Thyroid gland (tissue), 4 donors: ENCODE measurements at regions not wholly inside any gene's neighbourhood (a gene's known extent, or its start where the extent isn't known, plus 50 kb on each side); places are given as distances from the start of the nearest gene placed in this dataset.

Source experiments
- DNase-seq, 2 donors: peaks; one replicate each; pipeline ENCODE4 v3.0.0-alpha.2; 2019
- H3K27ac ChIP-seq, 3 donors: fragments of 200-600 bp; sonication (generic); 1 replicate in 2 of 3; 2 replicates in 1 of 3; pipeline ENCODE4 v1.5.1; 2016 to 2019; ENCODE audit warnings: mild to moderate bottlenecking in 1 of 3, moderate library complexity in 1 of 3
- H3K27me3 ChIP-seq: fragments of 200-600 bp; sonication (generic); one replicate; pipeline ENCODE4 v1.5.1; 2019
- H3K36me3 ChIP-seq, 2 donors: fragments of 200-600 bp; sonication (generic); one replicate each; pipeline ENCODE4 v1.5.1; 2016 to 2019
- H3K4me1 ChIP-seq, 2 donors: fragments of 200-600 bp; sonication (generic); one replicate each; pipeline ENCODE4 v1.5.1; 2017 to 2019
- H3K4me3 ChIP-seq, 3 donors: fragments of 200-600 bp; sonication (generic); replicated peaks in 1 of 3; 1 replicate in 2 of 3; 2 replicates in 1 of 3; pipeline ENCODE4 v1.5.1; 2016; ENCODE audit warnings: mild to moderate bottlenecking in 1 of 3
- H3K9me3 ChIP-seq: fragments of 200-600 bp; sonication (generic); one replicate; pipeline ENCODE4 v1.5.1; 2017
- CTCF ChIP-seq, 6 experiments: fragments of 200-600 bp in 3 of 6; fragments of 450-650 bp in 3 of 6; sonication (generic) in 3 of 6; IDR thresholded peaks; one replicate each; pipeline ENCODE4 v1.5.1; 2016 to 2019; ENCODE audit warnings: antibody characterized with exemption in 6 of 6, mild to moderate bottlenecking in 2 of 6, inconsistent platforms in 1 of 6, moderate library complexity in 1 of 6
- POLR2A ChIP-seq, 2 donors: fragments of 450-650 bp; IDR thresholded peaks; one replicate each; pipeline ENCODE4 v1.6.1; 2017; ENCODE audit warnings: antibody characterized with exemption in 2 of 2, mild to moderate bottlenecking in 2 of 2, moderate library complexity in 1 of 2
- WGBS, 2 donors: methylation state at CpG; one replicate each; pipeline ENCODE4 v1.1.5; 2017; 5-methylcytosine and 5-hydroxymethylcytosine counted together
- intact Hi-C: fragments of 100-400 bp; cut with DNase I; formaldehyde crosslinking; loops from one replicate; pipeline ENCODE4 v1.15.1; 2023

DNA sequence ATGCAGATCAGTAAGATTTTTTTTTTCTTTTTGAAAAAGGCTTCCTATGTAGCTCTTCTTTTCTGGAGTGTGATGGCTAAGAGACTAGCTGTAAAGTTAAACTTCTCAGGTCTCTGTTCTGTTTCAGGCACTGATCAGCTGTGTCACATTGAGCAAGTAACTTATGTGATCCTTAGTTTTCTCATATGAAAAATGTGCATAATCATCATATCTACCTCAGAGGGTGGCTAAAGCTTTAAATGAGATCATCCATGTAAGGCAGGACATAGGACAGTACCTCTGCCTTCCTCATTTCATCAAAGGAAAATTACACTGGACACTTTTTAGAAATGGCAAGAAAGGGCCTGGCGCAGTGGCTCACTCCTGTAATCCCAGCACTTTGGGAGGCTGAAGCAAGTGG is 235.9 kb upstream of the TYRP1 start:
- intact Hi-C loops = no loop called here
- TF ChIP-seq CTCF (IDR thresholded peaks at IDR 0.05) (no peak), POLR2A (IDR thresholded peaks at IDR 0.05) (no peak)
- Histone ChIP-seq H3K27ac (no peak overlapping the region), H3K4me3 (no peak overlapping the region), H3K36me3 (no peaks in the 10 kb centered on the region), H3K9me3 (no peaks in the 10 kb centered on the region), H3K4me1 (peaks cover 0 to 3% of the 10 kb centered on the region in 2 donors), H3K27me3 (no peaks in the 10 kb centered on the region)
- DNase-seq = no peak
- 88 to 100% methylated on average over 1 of the region's 1 CpG for WGBS, 2 donors

DNA sequence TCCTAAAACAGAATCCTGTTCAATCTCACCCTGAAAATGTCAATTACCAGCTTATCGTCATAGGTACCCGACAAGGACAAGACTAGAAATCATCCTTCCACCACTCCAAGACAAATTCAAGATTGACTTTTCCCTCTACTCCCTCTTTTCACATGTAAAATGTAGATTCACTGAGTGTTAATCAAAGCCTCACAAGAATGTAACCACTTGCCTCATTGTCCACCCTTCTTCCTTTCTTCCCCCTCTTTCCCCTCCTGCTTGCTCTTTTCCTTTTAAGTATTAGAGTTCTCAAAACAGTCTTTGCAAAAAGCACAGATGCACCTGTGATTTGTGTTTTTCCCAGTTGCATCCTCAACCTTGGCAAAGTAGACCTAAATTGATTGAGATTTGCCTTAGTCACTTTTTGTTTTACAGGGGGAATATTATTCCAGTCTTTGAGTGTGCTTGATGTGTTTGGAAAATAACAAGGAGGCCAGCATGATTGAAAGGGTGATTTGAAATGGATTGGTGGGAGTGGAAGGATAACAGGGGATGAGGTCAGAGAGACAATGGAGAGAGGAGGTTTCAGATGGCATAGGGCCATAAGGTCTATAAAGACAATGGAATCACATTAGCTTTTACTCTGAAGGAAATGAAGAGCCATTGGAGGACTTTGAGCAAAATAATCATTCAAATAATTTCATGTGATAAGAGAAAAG is 231.3 kb upstream of the TYRP1 start:
- Histone ChIP-seq H3K36me3 (no peaks in the 10 kb centered on the region), H3K4me1 (peaks cover 0 to 12% of the 10 kb centered on the region in 2 donors), H3K27me3 (no peaks in the 10 kb centered on the region), H3K27ac (peak overlapping the region in 1 of 3 donors; percentile 14), H3K4me3 (no peak overlapping the region), H3K9me3 (no peaks in the 10 kb centered on the region)
- DNase-seq = no peak
- 92 to 93% methylated on average over 2 of the region's 2 CpGs for WGBS, 2 donors
- no peak for TF ChIP-seq POLR2A (IDR thresholded peaks at IDR 0.05)
- TF ChIP-seq CTCF (IDR thresholded peaks at IDR 0.05) = no peak
- intact Hi-C loops = no loop called here

- intact Hi-C loops = no loop called here
- no peak overlapping the region for H3K27ac ChIP-seq
- H3K27me3 ChIP-seq = no peaks in the 10 kb centered on the region
- no peaks in the 10 kb centered on the region for H3K9me3 ChIP-seq
- peaks cover 0 to 12% of the 10 kb centered on the region in 2 donors for H3K4me1 ChIP-seq
- H3K36me3 ChIP-seq = no peaks in the 10 kb centered on the region
- no peak for DNase-seq
- H3K4me3 ChIP-seq = no peak overlapping the region
- TF ChIP-seq CTCF (IDR thresholded peaks at IDR 0.05) = no peak
- no peak for TF ChIP-seq POLR2A (IDR thresholded peaks at IDR 0.05)
Measured at GRCh38 chr9:12462861-12463260, 230.3 kb upstream of the TYRP1 start.

GRCh38 chr9:12463641-12464040 is 229.5 kb upstream of the TYRP1 start:
- intact Hi-C loops = no loop called here
- DNase-seq = no peak
- Histone ChIP-seq H3K27ac (no peak overlapping the region), H3K4me1 (peaks cover 0 to 12% of the 10 kb centered on the region in 2 donors), H3K9me3 (no peaks in the 10 kb centered on the region), H3K36me3 (no peaks in the 10 kb centered on the region), H3K27me3 (no peaks in the 10 kb centered on the region), H3K4me3 (no peak overlapping the region)
- TF ChIP-seq POLR2A (IDR thresholded peaks at IDR 0.05) (no peak), CTCF (IDR thresholded peaks at IDR 0.05) (no peak)
- WGBS, 2 donors = 26 to 29% methylated on average over 3 of the region's 3 CpGs

DNA sequence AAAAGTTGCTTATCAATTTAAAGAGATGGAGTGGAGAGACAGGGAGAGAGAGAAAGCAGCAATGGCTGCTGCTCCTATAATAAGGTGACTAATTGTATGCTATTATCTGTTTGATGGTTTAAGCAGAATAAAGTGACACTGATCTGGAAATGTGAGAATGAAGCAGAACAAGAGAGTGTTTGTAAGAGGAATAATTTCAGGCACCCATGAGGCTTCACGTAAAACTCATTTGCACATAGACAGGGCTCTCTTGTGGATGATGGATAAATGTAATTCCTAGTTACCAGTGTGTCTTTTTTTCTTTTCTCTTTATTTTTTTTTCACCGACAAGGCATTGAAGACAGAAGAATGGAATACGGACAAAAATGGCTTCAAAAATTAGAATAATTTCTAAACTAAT is 228.8 kb upstream of the TYRP1 start:
- no peak for DNase-seq
- Histone ChIP-seq H3K27me3 (no peaks in the 10 kb centered on the region), H3K27ac (no peak overlapping the region), H3K36me3 (no peaks in the 10 kb centered on the region), H3K4me3 (no peak overlapping the region), H3K4me1 (peaks cover 0 to 12% of the 10 kb centered on the region in 2 donors), H3K9me3 (no peaks in the 10 kb centered on the region)
- WGBS, 2 donors = 66 to 85% methylated on average over 3 of the region's 3 CpGs
- intact Hi-C loops = no loop called here
- no peak for TF ChIP-seq CTCF (IDR thresholded peaks at IDR 0.05)
- no peak for TF ChIP-seq POLR2A (IDR thresholded peaks at IDR 0.05)
